Colonic mucosa (tissue), 4 donors: ENCODE measurements at regions not wholly inside any gene's neighbourhood (a gene's known extent, or its start where the extent isn't known, plus 50 kb on each side); places are given as distances from the start of the nearest gene placed in this dataset.

ENCODE experiments used
- DNase-seq: peaks from one replicate; pipeline ENCODE4 v3.0.0-alpha.2; 2020
- H3K27ac ChIP-seq: fragments of 200-600 bp; one replicate; pipeline ENCODE4 v1.8.0; 2021
- H3K27me3 ChIP-seq: fragments of 200-600 bp; one replicate; pipeline ENCODE4 v1.8.0; 2021
- H3K36me3 ChIP-seq: fragments of 200-600 bp; one replicate; pipeline ENCODE4 v1.8.0; 2021
- H3K4me1 ChIP-seq: fragments of 200-600 bp; one replicate; pipeline ENCODE4 v1.8.0; 2021; ENCODE audit warnings: mild to moderate bottlenecking
- H3K4me3 ChIP-seq: fragments of 200-600 bp; one replicate; pipeline ENCODE4 v1.8.0; 2021
- H3K9ac ChIP-seq, 2 donors: one replicate each; pipeline ENCODE4 v1.7.0; 2013; ENCODE audit warnings: control low read depth in 2 of 2, low read depth in 2 of 2, low read length in 2 of 2
- H3K9me3 ChIP-seq: fragments of 200-600 bp; one replicate; pipeline ENCODE4 v1.8.0; 2021
- intact Hi-C: fragments of 100-400 bp; cut with DNase I; formaldehyde crosslinking; loops from one replicate; pipeline ENCODE4 v1.14.1; 2022
- TF ChIP-seq, protein P1 (sequence below): fragments of 200-600 bp; IDR thresholded peaks from one replicate; pipeline ENCODE4 v1.8.0; 2022; ENCODE audit warnings: antibody characterized with exemption, mild to moderate bottlenecking
- donor health status: healthy.
- donor health status: DM: no; HTN: no; CAD: no.
- donor health status: DM: no; HTN: no; CAD: no.

DNA sequence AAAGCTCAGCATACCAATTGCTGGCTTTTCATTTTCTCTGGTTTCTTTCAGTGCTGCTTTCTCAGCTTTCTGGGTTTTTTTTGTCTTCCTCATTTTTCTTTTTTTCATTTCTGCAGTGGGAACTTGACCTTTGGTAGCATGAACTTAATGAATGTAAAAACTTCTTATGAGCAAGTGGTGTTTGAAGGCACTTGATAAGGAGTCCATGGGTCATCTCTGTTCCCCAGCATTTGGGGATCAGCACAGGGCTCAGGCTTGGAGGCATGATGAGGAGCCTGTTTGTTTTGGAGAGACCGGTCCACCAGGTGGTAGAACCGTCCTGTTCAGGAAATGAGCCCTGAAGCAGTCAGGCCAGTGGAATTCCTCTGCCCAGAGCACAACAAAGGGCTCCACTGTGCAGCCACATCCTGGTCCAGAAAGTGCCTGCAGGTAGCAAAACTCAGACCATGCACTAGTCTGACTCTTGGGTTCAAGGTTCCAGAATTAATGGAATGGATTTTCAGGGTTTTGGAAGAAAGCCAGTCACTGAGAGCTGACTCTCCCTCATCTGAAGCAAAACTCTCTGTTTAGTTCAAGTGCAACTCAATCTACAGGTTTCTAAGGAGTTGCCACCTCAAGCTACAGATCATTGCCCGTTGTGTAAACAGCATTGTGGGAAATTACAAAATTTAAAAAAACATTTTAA lies 52.3 kb upstream of the ADGRF1 start:
- TF ChIP-seq, protein P1, sequence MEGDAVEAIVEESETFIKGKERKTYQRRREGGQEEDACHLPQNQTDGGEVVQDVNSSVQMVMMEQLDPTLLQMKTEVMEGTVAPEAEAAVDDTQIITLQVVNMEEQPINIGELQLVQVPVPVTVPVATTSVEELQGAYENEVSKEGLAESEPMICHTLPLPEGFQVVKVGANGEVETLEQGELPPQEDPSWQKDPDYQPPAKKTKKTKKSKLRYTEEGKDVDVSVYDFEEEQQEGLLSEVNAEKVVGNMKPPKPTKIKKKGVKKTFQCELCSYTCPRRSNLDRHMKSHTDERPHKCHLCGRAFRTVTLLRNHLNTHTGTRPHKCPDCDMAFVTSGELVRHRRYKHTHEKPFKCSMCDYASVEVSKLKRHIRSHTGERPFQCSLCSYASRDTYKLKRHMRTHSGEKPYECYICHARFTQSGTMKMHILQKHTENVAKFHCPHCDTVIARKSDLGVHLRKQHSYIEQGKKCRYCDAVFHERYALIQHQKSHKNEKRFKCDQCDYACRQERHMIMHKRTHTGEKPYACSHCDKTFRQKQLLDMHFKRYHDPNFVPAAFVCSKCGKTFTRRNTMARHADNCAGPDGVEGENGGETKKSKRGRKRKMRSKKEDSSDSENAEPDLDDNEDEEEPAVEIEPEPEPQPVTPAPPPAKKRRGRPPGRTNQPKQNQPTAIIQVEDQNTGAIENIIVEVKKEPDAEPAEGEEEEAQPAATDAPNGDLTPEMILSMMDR: no peak
- intact Hi-C loops: loop anchor here (10.0 kb wide), 1 partner anchor 150 kb away; no protein-coding TSS in a partner anchor
- Histone ChIP-seq H3K9ac (no peak overlapping the region), H3K27ac (peak overlapping the region; percentile 38), H3K27me3 (no peaks in the 10 kb centered on the region), H3K4me1 (peaks cover 6% of the 10 kb centered on the region), H3K36me3 (no peaks in the 10 kb centered on the region), H3K9me3 (no peaks in the 10 kb centered on the region), H3K4me3 (no peak overlapping the region)
- DNase-seq: peak; percentile 62

DNA sequence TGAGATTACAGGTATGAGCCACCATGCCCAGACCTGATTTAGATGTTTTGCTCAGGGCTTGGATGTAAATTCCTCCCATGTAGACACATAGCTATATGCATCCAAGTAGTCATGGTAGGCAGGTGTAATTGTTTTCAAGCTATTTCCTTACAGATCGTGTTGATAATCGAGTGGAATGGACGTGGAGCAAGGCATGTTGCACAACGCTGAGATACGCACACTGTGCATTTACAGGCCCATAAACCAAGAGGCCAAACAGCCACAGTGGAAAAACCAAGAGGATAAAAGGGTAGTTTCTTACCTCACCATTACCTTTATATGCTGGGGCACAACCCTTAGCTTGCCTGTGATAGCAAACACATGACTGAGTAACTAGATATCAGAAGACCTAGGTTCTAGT lies 51.0 kb upstream of the ADGRF1 start:
- intact Hi-C loops: loop anchor here (10.0 kb wide), 1 partner anchor 152 kb away; no protein-coding TSS in a partner anchor
- H3K4me3 ChIP-seq: no peak overlapping the region
- peaks cover 6% of the 10 kb centered on the region for H3K4me1 ChIP-seq
- TF ChIP-seq, protein P1: no peak
- H3K9ac ChIP-seq: no peak overlapping the region
- no peaks in the 10 kb centered on the region for H3K9me3 ChIP-seq
- H3K27me3 ChIP-seq: no peaks in the 10 kb centered on the region
- H3K27ac ChIP-seq: peak overlapping the region; percentile 63
- peak; percentile 80 for DNase-seq
- no peaks in the 10 kb centered on the region for H3K36me3 ChIP-seq

DNA sequence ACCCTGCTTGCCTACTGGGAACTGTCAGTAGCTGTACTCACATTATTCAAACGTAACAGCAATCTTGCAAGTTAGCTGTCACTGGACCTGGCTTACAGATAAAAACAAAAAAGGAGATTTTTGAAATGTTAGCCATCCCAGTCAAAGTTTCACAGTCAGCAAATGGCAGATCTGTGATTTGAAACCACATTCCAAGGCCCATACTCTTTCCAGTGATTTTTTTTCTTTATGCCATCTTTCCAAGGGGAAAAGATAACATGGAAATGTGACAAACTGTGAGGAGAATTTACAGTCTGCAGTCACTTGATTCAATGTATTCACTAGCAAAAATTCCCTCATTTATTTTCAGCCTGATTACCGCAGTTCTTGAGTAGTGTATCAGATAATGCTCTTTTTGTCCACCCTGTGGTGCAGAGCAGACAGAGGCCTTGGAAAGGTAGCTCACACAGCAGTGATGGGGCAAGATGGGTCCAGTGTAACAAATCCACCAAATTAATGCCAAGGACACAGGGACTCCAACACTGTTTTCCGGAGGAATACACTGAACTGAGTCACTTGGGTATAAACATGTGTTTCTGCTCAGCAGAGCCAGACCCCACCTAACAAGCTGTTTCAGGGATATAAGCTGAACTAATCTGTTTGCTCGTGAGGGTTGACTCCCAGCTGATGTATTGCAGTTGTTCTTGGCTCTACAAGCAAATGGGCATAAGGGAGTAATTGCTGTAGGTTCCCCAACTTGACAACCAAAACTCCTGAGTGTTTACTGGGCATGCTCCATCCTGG lies 49.9 kb upstream of the ADGRF1 start:
- TF ChIP-seq, protein P1: no peak
- no peak overlapping the region for H3K9ac ChIP-seq
- intact Hi-C loops: loop anchor here (10.0 kb wide), 1 partner anchor 153 kb away; no protein-coding TSS in a partner anchor
- no peak overlapping the region for H3K27ac ChIP-seq
- no peaks in the 10 kb centered on the region for H3K36me3 ChIP-seq
- peaks cover 6% of the 10 kb centered on the region for H3K4me1 ChIP-seq
- no peak for DNase-seq
- H3K27me3 ChIP-seq: no peaks in the 10 kb centered on the region
- no peaks in the 10 kb centered on the region for H3K9me3 ChIP-seq
- no peak overlapping the region for H3K4me3 ChIP-seq
